HG03139 (cell line): ENCODE measurements at regions not wholly inside any gene's neighbourhood (a gene's known extent, or its start where the extent isn't known, plus 50 kb on each side); places are given as distances from the start of the nearest gene placed in this dataset.
"Not testable (repeated sequence)": the region's sequence is repeated elsewhere in the genome, so short reads cannot be mapped to it uniquely, and the experiment has no call there.

Experiments used
- ATAC-seq: cut with Tn5 transposase; IDR thresholded peaks from one replicate; pipeline ENCODE4 v1.9.1; 2021; ENCODE audit not compliant: unreplicated experiment

DNA sequence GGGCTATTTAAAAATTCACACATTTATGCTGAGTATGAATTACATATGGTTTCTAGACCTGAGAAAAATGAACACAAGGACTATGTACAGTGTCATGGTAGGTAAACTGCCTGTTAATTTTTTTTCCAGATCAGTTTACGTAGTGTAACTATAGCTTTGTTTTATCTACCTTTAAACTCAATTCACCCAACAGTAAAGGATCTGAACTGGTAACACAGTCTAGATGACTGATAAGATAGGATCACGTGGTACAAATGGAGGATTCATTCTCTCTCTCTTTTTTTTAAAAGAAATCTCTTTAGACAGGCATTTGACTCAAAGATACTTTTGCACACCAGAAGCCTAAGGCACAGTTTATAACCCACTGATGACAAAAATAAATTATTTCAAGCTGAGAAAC is 130.8 kb upstream of the ATP2B1 start:
- no peak for ATAC-seq

GRCh38 chr12:89838833-89839232 is 130.2 kb upstream of the ATP2B1 start:
- no peak for ATAC-seq

DNA sequence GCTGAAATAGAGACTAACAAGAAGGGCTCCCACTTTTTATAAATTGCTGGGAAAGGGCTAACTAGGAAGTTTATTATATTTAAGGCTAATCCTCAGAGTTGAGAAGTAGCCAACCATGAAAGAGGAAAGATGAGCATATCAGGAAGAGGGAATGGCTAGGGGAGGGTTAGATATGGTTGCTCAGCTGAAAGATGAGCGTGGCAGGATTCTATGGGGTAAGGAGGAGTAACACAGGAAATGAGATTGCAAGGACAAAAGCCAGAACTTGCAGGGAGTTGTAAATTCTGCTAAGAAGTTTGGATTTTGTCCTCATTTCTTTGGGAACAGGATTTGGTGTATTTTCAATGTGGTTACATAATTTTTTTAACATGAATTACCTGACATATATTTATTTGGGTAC is 127.4 kb upstream of the ATP2B1 start:
- ATAC-seq = no peak

DNA sequence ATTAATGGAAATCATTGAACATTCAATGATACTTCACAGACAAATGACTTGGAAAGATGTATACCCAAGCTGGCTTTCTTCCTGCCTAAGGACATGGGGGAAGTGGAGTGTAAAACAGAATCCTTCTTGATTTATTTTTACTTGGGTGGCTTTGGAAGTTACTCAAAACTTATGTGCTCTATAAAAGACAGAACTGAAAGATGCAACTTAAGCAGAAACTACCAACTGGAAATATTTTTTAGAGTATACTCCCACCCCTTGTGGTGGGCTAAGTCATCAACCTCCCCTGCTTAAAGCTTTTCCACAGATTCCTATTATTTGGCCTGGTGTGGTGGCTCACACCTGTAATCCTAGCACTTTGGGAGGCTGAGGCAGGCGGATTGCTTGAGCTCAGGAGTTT is 126.0 kb upstream of the ATP2B1 start:
- no peak for ATAC-seq

GRCh38 chr12:89833337-89834252 is 125.0 kb upstream of the ATP2B1 start:
- ATAC-seq = no peak

- no peak for ATAC-seq
Observed at GRCh38 chr12:89832336-89832735, 123.7 kb upstream of the ATP2B1 start.

DNA sequence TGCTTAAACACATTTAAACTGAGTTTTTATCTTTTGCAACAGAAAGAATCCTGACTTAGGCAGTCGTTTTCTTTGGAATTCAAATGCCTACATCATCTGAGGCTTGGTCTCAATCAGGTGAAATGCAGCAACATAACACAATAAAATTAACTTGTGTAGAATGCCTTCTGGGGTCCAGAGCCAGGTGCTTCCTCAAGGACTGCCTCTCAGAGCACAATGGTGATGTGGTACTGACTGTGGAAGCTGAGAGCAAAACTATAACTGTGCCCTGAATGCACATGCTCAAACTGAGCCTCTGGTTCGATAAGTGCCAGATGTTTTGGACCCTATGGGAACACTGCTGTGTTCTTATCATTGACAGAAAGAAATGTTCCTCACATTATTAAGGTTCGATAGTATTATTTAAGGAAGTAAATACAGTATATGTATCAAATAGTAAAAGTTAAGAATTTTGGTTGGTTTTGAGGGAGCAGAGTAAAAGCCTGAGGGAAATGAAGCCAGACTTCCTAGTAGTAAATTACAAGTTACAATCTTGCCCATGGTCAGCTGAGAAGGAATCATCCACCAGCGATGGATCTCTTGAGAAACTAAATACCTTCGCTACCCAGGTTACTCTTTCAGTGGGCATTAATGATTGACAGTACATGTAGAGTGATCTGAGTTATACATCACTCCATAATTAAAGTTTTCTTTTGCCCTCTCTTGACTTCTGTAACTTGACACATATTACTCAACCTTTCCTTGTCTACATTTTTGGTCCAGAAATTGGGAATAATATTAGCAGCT is 122.9 kb upstream of the ATP2B1 start:
- ATAC-seq = no peak

DNA sequence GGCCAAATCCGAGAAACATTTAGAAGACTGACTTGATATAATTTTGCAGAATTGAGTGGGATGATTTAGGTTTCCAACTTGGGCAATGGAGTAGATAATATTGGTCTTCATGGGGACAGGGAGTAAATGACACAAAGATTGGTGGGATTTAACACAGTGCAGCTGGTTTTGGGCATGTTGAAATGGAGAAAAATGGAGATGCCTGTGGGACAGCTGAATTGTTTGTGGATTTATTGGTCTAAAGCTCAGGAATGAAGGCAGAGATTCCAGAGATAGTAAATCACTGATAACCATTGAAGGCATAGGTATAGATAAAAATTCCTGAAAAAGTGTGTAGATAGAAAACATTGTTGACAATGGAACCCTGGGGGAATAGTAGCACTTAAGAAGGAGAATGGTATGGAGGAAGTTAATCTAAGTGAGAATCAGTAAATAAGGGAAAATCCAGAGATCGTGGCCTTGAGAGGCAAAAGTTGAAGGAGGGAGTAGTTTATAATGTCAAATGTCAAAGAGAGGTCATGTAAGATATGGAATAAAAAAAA is 120.9 kb upstream of the ATP2B1 start:
- ATAC-seq = no peak

GRCh38 chr12:89828575-89828974 is 119.9 kb upstream of the ATP2B1 start:
- ATAC-seq = no peak

DNA sequence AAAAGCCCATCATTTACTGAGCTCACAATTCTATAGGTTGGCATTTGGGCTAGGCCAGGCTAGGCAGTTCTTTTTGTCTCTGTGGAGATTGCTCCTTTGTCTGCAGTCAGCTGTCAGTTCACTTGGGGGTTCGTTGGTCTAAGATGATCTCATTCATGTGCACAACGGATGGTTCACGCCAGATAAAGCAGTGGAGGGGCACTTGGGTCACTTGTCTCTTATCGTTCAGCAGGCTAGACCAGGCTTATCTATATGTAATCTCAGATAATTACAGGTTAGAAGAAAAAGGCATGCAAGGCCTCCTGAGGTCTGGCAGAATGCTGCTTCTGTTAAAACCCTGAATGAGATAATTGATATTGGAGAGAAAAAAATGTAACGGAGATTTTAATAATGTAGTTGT is 119.0 kb upstream of the ATP2B1 start:
- ATAC-seq = no peak

- no peak for ATAC-seq
Observed at GRCh38 chr12:89826468-89826867, 117.8 kb upstream of the ATP2B1 start.

- ATAC-seq = no peak
Observed at GRCh38 chr12:89825591-89826449, 117.2 kb upstream of the ATP2B1 start.

DNA sequence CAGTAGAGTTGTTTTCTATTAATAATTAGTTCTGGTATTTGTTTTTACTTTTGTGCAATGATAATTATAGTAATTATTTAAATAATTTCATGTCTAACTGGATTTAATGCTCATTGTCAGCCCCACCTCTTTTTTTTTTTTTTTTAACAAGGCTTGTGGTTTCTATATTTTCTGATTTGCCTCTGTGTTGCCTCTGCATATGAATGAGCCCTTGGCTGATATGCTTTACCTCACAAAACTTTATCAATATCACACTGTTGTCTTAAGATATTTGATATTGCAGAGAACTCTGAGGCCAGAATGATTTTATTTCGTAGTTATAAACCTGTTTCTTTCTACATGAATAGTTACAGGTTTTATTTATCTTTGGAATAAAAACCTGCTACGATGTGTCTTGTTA is 116.2 kb upstream of the ATP2B1 start:
- no peak for ATAC-seq

DNA sequence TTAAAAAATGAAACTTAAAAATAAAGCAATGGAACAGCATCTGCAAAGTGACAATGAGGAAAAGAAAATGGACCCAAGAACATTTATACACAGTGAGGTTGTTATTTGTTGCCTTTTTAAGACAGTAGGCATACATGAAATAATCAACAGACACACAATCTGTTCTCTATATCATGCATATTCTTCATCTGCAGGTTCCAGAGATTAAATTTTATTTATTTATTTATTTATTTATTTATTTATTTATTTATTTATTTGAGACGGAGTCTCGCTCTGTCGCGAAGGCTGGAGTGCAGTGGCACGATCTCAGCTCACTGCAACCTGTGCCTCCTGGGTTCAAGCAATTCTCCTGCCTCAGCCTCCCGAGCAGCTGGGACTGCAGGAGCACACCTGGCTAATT is 114.4 kb upstream of the ATP2B1 start:
- not testable (repeated sequence) for ATAC-seq

GRCh38 chr12:89821896-89822295 is 113.3 kb upstream of the ATP2B1 start:
- peak; percentile 69 for ATAC-seq

DNA sequence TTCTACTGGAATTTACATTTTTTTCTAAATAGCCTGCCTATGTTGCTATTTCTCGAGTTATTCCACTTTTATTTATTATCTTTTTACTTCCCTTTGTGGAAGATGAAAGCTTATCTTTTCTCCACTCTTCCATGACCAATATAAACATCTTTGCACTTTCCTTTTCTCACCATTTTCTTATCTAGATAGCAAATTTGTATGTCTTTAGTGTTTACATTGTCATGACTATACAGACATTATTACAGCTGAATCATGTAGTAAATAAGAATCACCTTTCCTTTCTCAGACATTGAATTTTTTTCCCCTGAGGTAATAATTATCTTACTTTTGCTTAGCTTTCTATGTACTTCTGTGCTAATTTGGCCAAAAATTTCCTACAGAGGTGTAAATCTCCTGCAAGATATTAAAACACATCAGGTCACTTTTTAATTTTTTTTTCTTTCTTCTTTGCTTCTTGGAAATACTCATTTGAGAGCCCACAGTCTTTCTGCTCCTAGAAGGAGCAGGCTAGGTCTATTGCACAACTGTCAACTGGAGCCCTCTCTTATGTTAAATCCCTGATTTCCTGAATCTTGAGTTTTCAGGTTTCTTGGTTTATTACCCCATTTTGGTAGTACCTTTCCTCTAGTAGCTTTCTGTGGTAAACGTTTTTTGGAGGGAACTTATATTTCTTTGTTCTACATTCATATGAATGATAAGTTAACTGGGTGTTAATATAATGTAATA is 109.0 kb upstream of the ATP2B1 start:
- no peak for ATAC-seq

- ATAC-seq = no peak
Observed at GRCh38 chr12:89815225-89815624, 106.6 kb upstream of the ATP2B1 start.

GRCh38 chr12:89803412-89803811 is 94.8 kb upstream of the ATP2B1 start:
- no peak for ATAC-seq

- ATAC-seq = no peak
Observed at GRCh38 chr12:89801284-89801683, 92.6 kb upstream of the ATP2B1 start.

DNA sequence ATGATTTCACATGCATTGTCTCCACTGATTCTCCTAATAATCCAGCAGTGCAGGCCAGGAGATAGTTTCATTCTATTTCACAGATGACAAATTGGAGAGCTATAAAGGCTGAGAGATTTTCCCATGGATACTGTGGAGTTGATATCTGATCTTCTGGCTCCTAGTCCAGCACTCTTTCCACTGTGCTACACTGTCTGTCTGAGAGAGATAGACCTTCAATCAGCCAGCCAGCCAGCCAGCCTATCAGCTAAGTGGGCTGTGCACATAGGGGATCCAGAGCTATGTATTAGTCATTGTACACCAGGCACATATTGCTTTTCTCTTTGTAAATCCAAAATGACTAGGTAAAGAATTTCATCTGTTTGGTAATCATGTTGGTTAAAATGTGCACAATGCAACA is 91.8 kb upstream of the ATP2B1 start:
- no peak for ATAC-seq
